Astrocyte of the cerebellum (primary cell): ENCODE measurements at regions not wholly inside any gene's neighbourhood (a gene's known extent, or its start where the extent isn't known, plus 50 kb on each side); places are given as distances from the start of the nearest gene placed in this dataset.

Source experiments
- DNase-seq: peaks from one replicate; pipeline ENCODE4 v3.0.0-alpha.2; 2011; ENCODE audit warnings: low read depth
- H3K4me3 ChIP-seq: 2 replicates; pipeline ENCODE4 v1.5.1; 2011; ENCODE audit warnings: mild to moderate bottlenecking, low read depth, low read length, moderate library complexity
- CTCF ChIP-seq: IDR thresholded peaks from 2 replicates; pipeline ENCODE4 v1.5.1; 2012; ENCODE audit warnings: low read length, low read depth, moderate library complexity, mild to moderate bottlenecking; ENCODE audit errors: missing control alignments
- in situ Hi-C: cut with HindIII; loops from 2 replicates; pipeline ENCODE4 v1.10.0; 2017; ENCODE audit warnings: low sequenced_read_pairs

- H3K4me3 ChIP-seq, result no peak overlapping the region
- TF ChIP-seq CTCF, result no peak
- in situ Hi-C loops, result no loop called here
- DNase-seq, result no peak
Measured at GRCh38 chr17:33487187-33487879, 194.2 kb upstream of the ASIC2 start.

GRCh38 chr17:33491871-33492481, 198.9 kb upstream of the ASIC2 start:
- DNase-seq, result no peak
- no peak for TF ChIP-seq CTCF
- H3K4me3 ChIP-seq, result no peak overlapping the region
- in situ Hi-C loops, result no loop called here

- in situ Hi-C loops, result no loop called here
- no peak overlapping the region for H3K4me3 ChIP-seq
- DNase-seq, result no peak
- no peak for TF ChIP-seq CTCF
Measured at GRCh38 chr17:33492731-33493265, 199.7 kb upstream of the ASIC2 start.

- no peak for TF ChIP-seq CTCF
- no peak for DNase-seq
- H3K4me3 ChIP-seq, result no peak overlapping the region
- in situ Hi-C loops, result no loop called here
Measured at GRCh38 chr17:33493566-33493965, 200.5 kb upstream of the ASIC2 start.

- TF ChIP-seq CTCF, result no peak
- in situ Hi-C loops, result no loop called here
- no peak overlapping the region for H3K4me3 ChIP-seq
- DNase-seq, result no peak
Measured at GRCh38 chr17:33494151-33494550, 201.1 kb upstream of the ASIC2 start.

GRCh38 chr17:33497623-33498022, 204.5 kb upstream of the ASIC2 start:
- in situ Hi-C loops, result no loop called here
- no peak for DNase-seq
- TF ChIP-seq CTCF, result no peak
- H3K4me3 ChIP-seq, result no peak overlapping the region
